Stimulated activated naive B cell treated with anti-CD40 and anti-IgM and Interleukin-4, amounts not matched to agents 10 μg/mL and 1 μg/mL and 100 μg/mL, for 72 hours (primary cell): ENCODE measurements at regions not wholly inside any gene's neighbourhood (a gene's known extent, or its start where the extent isn't known, plus 50 kb on each side); places are given as distances from the start of the nearest gene placed in this dataset.

Experiments used
- ATAC-seq, 2 donors: fragments of 150-1000 bp; cut with Tn5 transposase; replicated peaks; 2 replicates each; pipeline ENCODE4 v1.10.0; 2021; ENCODE audit warnings: moderate library complexity in 1 of 2
- DNase-seq: peaks from one replicate; pipeline ENCODE4 v3.0.0; 2021
- H3K27ac Mint-ChIP-seq: one replicate; pipeline ENCODE4 v1.8.0; 2022; ENCODE audit warnings: mild to moderate bottlenecking, mixed read lengths
- H3K27me3 Mint-ChIP-seq, 2 donors: one replicate each; pipeline ENCODE4 v1.8.0; 2022; ENCODE audit warnings: mixed read lengths in 2 of 2
- H3K36me3 Mint-ChIP-seq, 2 donors: one replicate each; pipeline ENCODE4 v1.8.0; 2022; ENCODE audit warnings: mixed read lengths in 2 of 2, mild to moderate bottlenecking in 1 of 2
- H3K4me1 Mint-ChIP-seq, 2 donors: one replicate each; pipeline ENCODE4 v1.8.0; 2022; ENCODE audit warnings: mixed read lengths in 2 of 2, mild to moderate bottlenecking in 1 of 2
- H3K4me3 Mint-ChIP-seq, 2 donors: one replicate each; pipeline ENCODE4 v1.8.0; 2022; ENCODE audit warnings: mild to moderate bottlenecking in 2 of 2, mixed read lengths in 2 of 2, moderate library complexity in 1 of 2
- H3K9me3 Mint-ChIP-seq, 2 donors: one replicate each; pipeline ENCODE4 v1.8.0; 2022; ENCODE audit warnings: mixed read lengths in 2 of 2, mild to moderate bottlenecking in 1 of 2

DNA sequence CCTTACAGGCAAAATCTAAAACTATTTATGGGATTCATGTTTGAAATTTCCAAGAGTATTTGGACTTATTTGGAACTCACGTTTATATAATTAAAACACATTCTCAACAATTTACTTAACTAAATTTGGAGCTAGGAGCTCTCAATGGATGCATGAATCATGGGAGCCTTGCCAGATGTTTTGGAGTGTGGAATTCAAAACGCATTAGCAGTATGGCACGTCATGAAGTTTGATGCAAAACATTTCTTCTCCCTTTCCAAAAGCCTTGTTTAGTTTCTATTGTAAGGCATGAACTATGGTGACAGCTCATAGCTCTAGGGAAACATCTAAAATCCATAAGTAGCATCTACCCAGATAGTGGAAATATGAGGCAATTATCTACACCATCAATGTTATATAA, 701.6 kb downstream of the SATB2 start:
- no peaks in the 10 kb centered on the region for H3K4me1 Mint-ChIP-seq
- DNase-seq (no peak), ATAC-seq (no peak)
- no peaks in the 10 kb centered on the region for H3K9me3 Mint-ChIP-seq
- H3K4me3 Mint-ChIP-seq = no peak overlapping the region
- no peaks in the 10 kb centered on the region for H3K27me3 Mint-ChIP-seq
- H3K27ac Mint-ChIP-seq = no peak overlapping the region
- no peaks in the 10 kb centered on the region for H3K36me3 Mint-ChIP-seq

DNA sequence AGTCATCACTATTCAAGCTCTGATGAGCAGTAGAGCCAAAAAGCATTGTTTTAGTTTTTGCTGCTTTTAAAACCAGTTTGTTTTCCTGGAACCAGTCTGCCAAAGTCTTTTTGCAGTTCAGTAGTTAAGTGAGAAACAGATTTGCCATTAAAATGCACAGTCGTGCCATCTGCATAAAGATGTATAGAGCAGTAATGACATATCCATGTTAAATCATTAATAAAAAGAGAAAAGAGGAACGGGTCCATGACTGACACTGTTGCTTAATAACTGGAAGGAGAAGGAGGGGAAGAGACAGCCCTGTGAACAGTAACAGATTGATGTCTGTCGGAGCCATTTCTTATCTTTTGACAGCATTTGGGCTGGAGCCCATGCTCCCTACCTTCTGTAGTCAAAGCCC, 704.6 kb downstream of the SATB2 start:
- DNase-seq = no peak
- no peaks in the 10 kb centered on the region for H3K36me3 Mint-ChIP-seq
- no peaks in the 10 kb centered on the region for H3K4me1 Mint-ChIP-seq
- no peak overlapping the region for H3K27ac Mint-ChIP-seq
- no peak overlapping the region for H3K4me3 Mint-ChIP-seq
- H3K9me3 Mint-ChIP-seq = no peaks in the 10 kb centered on the region
- ATAC-seq = no peak
- H3K27me3 Mint-ChIP-seq = no peaks in the 10 kb centered on the region

DNA sequence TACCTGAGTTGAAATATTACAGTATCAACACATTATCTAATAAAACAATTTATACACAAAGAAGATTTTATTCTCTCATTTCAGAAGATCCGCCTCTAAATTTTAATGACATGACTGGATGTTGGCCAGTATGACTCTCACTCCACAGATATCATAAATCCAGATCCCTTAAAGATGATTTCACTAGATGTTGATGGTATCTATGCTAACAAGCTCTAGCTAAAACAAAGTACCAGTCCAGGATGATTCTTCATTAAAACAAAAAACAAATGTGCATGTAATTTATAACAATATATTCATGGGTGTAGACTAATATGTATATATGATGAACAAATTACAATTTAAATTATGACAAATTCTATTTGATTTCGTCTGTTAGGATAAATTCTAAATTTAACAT, 708.4 kb downstream of the SATB2 start:
- no peak overlapping the region for H3K4me3 Mint-ChIP-seq
- ATAC-seq (no peak), DNase-seq (no peak)
- H3K27me3 Mint-ChIP-seq = no peaks in the 10 kb centered on the region
- H3K4me1 Mint-ChIP-seq = no peaks in the 10 kb centered on the region
- no peaks in the 10 kb centered on the region for H3K9me3 Mint-ChIP-seq
- no peaks in the 10 kb centered on the region for H3K36me3 Mint-ChIP-seq
- H3K27ac Mint-ChIP-seq = no peak overlapping the region

DNA sequence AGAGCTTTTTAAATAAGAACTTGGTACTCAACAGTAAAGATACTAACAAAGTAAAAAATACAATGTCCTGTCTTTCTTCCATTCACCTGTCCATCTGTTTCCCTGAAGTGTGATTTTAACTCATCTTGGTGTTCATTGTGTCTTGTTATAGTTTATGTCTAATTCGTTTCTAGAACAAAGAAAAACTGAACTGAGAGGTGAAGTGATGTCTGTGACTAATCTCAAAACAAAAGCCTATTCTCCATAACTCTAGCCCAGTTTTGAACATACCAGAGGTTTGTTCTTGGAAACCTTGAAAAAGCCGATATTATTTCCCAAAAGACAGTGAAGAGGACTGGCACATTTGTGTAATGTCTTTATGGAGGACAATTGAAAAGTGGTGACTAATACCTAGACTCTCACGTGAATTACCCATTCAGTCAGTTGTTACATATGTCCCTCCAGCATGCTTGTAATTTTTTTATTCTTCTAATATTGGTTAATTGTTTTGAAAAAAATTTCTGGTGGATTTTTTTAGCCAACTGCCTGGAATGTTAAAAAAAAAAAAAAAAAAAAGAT, 725.8 kb downstream of the SATB2 start:
- H3K27me3 Mint-ChIP-seq = no peaks in the 10 kb centered on the region
- DNase-seq = no peak

DNA sequence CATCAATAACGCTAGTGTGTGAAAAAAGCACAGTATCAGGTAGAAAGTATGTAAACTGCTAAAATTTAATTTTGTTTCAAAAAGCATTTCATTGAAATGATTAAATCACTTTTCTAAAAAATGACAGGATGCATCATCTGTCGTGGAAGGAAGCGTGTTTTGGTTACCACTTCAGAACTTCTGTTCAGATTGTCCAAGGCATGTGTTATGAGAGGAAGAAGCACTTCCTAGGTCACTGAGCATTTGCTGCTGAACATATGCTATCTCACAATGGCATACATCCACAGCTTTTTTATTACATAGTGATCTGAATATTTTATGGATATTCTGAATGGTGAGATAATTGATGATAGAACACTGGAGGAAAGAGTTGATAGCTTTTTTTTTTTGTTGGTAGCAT, 737.5 kb downstream of the SATB2 start:
- Mint-ChIP-seq H3K4me3 (no peak overlapping the region), H3K36me3 (no peaks in the 10 kb centered on the region), H3K27ac (no peak overlapping the region), H3K9me3 (peaks cover 1 to 3% of the 10 kb centered on the region in 2 donors), H3K27me3 (no peaks in the 10 kb centered on the region), H3K4me1 (no peaks in the 10 kb centered on the region)
- DNase-seq (no peak), ATAC-seq (no peak)

More for the DNA sequence above, 725.8 kb downstream of the SATB2 start:
- Mint-ChIP-seq H3K27ac (no peak overlapping the region), H3K4me1 (no peaks in the 10 kb centered on the region), H3K4me3 (no peak overlapping the region), H3K9me3 (peaks cover 0 to 6% of the 10 kb centered on the region in 2 donors), H3K36me3 (no peaks in the 10 kb centered on the region)
- ATAC-seq = no peak

DNA sequence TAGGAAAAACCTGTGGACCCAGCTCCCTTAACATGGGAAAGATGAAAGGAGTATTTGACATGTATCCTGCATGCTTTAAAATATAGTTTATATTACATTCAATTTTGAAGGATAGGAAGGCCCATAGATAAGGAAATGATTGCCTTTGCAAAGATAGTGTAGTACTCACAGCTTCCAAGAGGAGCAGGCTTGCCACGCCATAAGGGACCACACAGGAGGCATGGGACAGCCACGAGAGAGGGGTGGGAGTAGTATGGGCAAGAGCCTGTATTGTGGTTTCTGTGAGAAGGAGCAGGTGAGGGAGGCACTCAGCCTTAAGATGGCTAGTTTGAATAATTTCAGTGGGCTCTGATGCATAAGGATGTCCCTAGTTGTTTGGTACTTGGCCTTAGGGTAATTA, 740.3 kb downstream of the SATB2 start:
- H3K4me3 Mint-ChIP-seq = no peak overlapping the region
- H3K36me3 Mint-ChIP-seq = no peaks in the 10 kb centered on the region
- no peak for DNase-seq
- no peak overlapping the region for H3K27ac Mint-ChIP-seq
- no peaks in the 10 kb centered on the region for H3K27me3 Mint-ChIP-seq
- H3K4me1 Mint-ChIP-seq = no peaks in the 10 kb centered on the region
- no peaks in the 10 kb centered on the region for H3K9me3 Mint-ChIP-seq
- ATAC-seq = peak in 1 of 2 donors; percentile 34

DNA sequence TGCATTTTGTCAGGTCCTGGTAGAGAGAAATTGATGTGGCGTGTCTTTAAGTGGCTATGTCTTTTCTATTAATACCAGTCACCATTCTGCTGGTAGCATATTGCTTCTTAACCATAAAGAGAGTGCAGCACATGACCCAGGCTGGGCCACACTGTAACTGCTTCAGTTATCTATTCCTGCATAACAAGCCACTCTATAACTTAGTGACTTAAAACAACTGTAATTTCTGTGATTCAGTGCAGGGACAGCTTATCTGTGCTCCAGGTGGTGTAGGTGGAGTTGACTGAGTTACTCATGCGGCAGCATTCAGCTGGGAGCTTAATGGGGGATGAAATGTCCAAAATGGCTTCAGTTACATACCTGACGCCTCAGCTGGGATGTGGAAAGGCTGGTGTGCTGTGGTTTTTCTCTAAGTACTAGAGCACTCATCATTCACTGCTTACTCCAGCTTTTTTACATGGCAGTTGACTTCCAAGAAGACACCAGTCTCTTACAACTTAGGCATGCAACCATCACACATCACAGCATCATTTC, 742.4 kb downstream of the SATB2 start:
- Mint-ChIP-seq H3K4me3 (no peak overlapping the region), H3K9me3 (no peaks in the 10 kb centered on the region), H3K27me3 (no peaks in the 10 kb centered on the region), H3K27ac (no peak overlapping the region), H3K4me1 (no peaks in the 10 kb centered on the region), H3K36me3 (no peaks in the 10 kb centered on the region)
- no peak for DNase-seq
- ATAC-seq = no peak

DNA sequence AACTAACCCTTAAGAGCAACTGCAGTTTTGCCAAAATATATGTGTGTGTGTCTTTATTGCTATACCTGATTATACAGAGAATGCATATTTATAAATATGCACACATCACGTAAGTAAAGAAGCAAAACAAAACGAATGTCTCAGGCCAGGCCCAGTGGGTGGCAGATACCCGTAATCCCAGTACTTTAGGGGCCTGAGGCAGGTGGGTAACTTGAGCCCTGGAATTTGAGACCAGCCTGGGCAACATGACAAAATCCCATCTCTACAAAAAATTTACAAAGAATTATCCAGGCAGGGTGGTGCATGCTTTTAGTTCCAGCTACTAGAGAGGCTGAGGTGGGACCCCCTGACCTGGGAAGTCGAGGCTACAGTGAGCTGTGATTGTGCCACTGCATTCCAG, 745.3 kb downstream of the SATB2 start:
- Mint-ChIP-seq H3K4me1 (no peaks in the 10 kb centered on the region), H3K27ac (no peak overlapping the region), H3K27me3 (no peaks in the 10 kb centered on the region), H3K36me3 (no peaks in the 10 kb centered on the region), H3K4me3 (no peak overlapping the region), H3K9me3 (no peaks in the 10 kb centered on the region)
- ATAC-seq = no peak
- no peak for DNase-seq

DNA sequence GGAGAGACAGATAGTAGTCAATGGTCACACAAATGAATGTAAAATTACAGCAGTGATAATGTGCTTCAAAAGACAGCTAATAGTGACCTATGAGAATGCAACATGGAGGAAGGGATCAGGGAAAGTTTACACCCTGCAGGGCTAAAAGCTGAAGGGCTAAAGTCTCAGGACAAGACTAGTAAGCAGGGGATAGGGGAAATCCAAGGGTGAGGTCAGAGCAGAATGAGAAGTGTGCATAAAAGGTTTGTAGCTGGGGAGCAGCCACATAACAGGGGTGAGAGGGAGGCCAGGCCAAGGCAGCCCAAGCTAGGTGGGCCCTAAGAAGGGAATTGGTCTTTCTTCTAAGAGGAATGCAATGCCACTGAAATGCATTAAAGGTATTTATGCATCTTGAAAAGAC, 746.3 kb downstream of the SATB2 start:
- Mint-ChIP-seq H3K27me3 (no peaks in the 10 kb centered on the region), H3K4me3 (no peak overlapping the region), H3K27ac (no peak overlapping the region), H3K9me3 (no peaks in the 10 kb centered on the region), H3K4me1 (no peaks in the 10 kb centered on the region), H3K36me3 (no peaks in the 10 kb centered on the region)
- DNase-seq (no peak), ATAC-seq (no peak)

DNA sequence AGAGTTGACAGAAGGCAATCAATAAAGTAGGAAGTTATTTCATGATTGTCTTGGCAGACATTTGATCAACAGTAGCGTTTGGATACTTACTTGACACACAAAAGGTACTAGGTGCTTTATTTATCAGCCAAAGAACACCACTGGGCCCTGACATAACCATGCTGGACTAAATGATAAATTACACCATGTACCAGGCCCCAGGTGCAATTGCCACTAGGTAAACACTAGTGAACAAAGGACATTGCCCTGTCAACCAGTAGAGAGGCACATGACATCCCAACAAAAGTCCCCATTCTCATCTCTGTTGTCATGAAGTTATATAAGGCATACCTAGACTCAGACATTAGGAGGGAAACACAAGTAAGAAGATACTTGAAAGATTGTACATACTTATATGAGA, 747.2 kb downstream of the SATB2 start:
- no peak for DNase-seq
- Mint-ChIP-seq H3K27me3 (no peaks in the 10 kb centered on the region), H3K27ac (no peak overlapping the region), H3K36me3 (no peaks in the 10 kb centered on the region), H3K4me1 (no peaks in the 10 kb centered on the region), H3K9me3 (no peaks in the 10 kb centered on the region), H3K4me3 (no peak overlapping the region)
- no peak for ATAC-seq

DNA sequence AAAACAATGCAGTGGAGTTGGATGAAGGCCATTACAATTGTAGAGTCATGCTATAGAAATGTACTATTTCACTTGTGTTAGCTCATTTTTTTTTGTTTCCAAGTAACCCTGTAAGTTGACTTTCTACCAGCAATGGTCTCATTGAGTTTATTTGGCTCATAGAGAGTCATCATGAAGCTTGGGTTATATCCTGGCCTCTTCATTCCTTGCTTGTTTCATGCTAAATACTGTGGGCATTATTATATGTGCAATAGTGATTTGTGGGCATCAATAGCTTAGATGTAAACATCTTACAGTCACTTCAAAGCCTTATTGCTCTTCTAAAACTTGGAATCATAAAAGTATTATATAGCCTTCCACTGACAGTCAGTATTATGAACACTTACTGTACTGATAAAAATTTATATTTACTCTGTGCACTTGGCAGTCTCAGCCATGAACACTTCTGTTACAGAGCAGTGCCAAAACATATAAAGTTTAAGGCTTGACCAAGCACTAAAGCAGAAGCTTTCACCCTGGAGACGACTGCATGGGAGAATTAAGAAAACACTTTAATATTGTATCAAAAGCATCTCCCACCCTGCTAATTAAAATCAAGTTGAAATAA, 751.2 kb downstream of the SATB2 start:
- H3K9me3 Mint-ChIP-seq = no peaks in the 10 kb centered on the region
- no peaks in the 10 kb centered on the region for H3K4me1 Mint-ChIP-seq
- no peaks in the 10 kb centered on the region for H3K27me3 Mint-ChIP-seq
- H3K27ac Mint-ChIP-seq = no peak overlapping the region
- H3K36me3 Mint-ChIP-seq = no peaks in the 10 kb centered on the region
- no peak overlapping the region for H3K4me3 Mint-ChIP-seq
- no peak for ATAC-seq
- DNase-seq = no peak

DNA sequence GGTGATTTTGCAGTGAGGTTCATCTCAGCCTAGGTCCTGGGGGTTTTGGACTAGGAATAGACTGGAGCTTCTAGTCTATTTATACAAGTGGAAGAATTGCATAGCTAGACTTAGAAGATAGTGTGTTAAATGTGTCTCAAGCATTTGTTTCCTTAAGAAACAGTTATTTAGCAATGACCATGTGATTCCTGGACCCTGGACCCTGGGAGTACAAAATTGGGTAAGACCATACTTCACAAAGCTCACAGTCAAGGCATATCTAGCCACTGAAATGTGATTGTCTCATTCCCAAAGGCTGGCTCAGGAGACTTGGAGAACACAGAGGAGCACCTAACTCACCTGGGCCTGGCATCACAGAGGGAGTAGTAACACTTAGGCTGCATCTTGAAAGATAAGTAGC, 754.5 kb downstream of the SATB2 start:
- no peak overlapping the region for H3K27ac Mint-ChIP-seq
- H3K4me3 Mint-ChIP-seq = no peak overlapping the region
- H3K4me1 Mint-ChIP-seq = peaks cover 0 to 3% of the 10 kb centered on the region in 2 donors
- no peaks in the 10 kb centered on the region for H3K9me3 Mint-ChIP-seq
- ATAC-seq (no peak), DNase-seq (no peak)
- H3K36me3 Mint-ChIP-seq = no peaks in the 10 kb centered on the region
- no peaks in the 10 kb centered on the region for H3K27me3 Mint-ChIP-seq

DNA sequence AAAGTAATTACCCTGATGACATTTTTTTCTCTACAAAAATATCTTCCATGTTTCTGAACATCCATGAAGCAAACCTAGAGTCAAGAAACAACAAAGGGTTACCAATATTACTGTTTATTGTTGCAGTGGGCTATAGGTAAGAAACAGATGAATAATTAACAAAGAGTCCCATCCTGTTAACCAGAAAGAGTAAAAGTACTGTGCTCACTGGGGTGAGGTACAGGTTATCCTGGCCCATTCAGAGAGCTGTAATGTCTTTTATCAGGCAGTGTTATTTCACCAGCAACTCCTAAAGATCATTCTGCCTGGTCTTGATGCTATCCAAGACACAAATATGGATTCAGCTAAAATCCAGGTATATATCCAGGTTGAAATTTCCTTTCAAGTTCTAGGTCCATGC, 754.9 kb downstream of the SATB2 start:
- ATAC-seq = no peak
- no peak overlapping the region for H3K27ac Mint-ChIP-seq
- no peak for DNase-seq
- H3K4me3 Mint-ChIP-seq = no peak overlapping the region
- H3K9me3 Mint-ChIP-seq = no peaks in the 10 kb centered on the region
- H3K4me1 Mint-ChIP-seq = peaks cover 0 to 6% of the 10 kb centered on the region in 2 donors
- no peaks in the 10 kb centered on the region for H3K27me3 Mint-ChIP-seq
- no peaks in the 10 kb centered on the region for H3K36me3 Mint-ChIP-seq

DNA sequence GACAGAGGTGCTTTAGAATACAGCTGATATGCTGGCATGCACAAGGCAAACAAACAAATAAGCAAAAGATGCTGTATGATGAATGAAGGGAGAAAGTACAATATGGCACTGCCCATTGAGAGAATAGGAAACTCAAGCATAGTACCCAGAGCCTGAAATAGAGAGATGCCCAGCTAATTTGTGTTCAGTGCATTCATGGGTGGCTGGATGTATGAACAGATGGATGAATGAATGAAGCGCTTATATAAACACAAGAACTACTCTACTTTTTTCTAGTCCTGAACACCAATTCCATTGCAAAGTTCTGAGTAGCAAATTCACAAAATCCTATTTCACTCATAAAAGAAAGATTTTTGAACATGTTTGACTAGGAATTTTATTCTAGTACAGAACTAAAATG, 756.3 kb downstream of the SATB2 start:
- ATAC-seq (no peak), DNase-seq (no peak)
- Mint-ChIP-seq H3K9me3 (peaks cover 0 to 1% of the 10 kb centered on the region in 2 donors), H3K27me3 (no peaks in the 10 kb centered on the region), H3K4me3 (no peak overlapping the region), H3K4me1 (peaks cover 0 to 6% of the 10 kb centered on the region in 2 donors), H3K27ac (no peak overlapping the region), H3K36me3 (no peaks in the 10 kb centered on the region)

DNA sequence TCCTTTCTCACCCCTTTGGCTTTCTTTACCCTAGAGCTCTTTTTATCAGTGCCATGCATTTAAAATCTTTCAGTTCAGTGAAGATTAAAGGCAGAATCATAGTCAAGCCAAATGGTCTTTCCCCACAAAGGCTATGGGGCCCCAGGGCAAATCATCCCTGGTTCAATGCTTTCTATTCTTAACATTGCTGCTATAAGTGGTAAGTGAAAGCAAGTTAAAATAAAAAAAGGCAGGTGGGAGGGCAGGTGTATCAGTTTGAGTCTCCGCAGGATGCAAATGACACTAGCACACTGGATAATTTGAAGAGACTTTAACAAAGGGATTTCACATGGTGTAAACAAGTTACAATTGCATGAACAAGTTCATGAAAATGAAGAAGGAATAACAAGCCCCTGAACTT, 757.4 kb downstream of the SATB2 start:
- Mint-ChIP-seq H3K36me3 (no peaks in the 10 kb centered on the region), H3K27me3 (no peaks in the 10 kb centered on the region), H3K27ac (no peak overlapping the region), H3K4me1 (peaks cover 0 to 6% of the 10 kb centered on the region in 2 donors), H3K9me3 (peaks cover 0 to 1% of the 10 kb centered on the region in 2 donors), H3K4me3 (no peak overlapping the region)
- DNase-seq (no peak), ATAC-seq (no peak)
